ENCODE measurements at regions not wholly inside any gene's neighbourhood (a gene's known extent, or its start where the extent isn't known, plus 50 kb on each side); places are given as distances from the start of the nearest gene placed in this dataset.
A peak's percentile ranks its signal among the peaks of the same experiment; 100 is the strongest.

- H3K9ac ChIP-seq (ENCODE audit: low read length), result no peak overlapping the region
- peak; percentile 61 for DNase-seq
- no peak overlapping the region for H4K5ac ChIP-seq (ENCODE audit: low read length)
- H3K4ac ChIP-seq (ENCODE audit: low read depth, low read length), result no peak overlapping the region
- no peak overlapping the region for H3K23ac ChIP-seq (ENCODE audit: low read length)
- peak overlapping the region; percentile 89 for H3K18ac ChIP-seq (ENCODE audit: low read length)
- no peaks in the 10 kb centered on the region for H3K27me3 ChIP-seq (ENCODE audit: insufficient read depth, low read length, poor library complexity)
- no peak overlapping the region for H2BK15ac ChIP-seq (replicated peaks; ENCODE audit: low read depth)
- H3K79me1 ChIP-seq (ENCODE audit: low read length), result no peaks in the 10 kb centered on the region
- no peak overlapping the region for H4K8ac ChIP-seq (ENCODE audit: low read depth, low read length)
- H3K56ac ChIP-seq (ENCODE audit: low read length), result peak overlapping the region; percentile 3
- no peak overlapping the region for H2AK5ac ChIP-seq (ENCODE audit: low read length)
- H3K4me1 ChIP-seq (ENCODE audit: control insufficient read depth, low read depth, low read length), result peaks cover 4% of the 10 kb centered on the region
- no peaks in the 10 kb centered on the region for H3K36me3 ChIP-seq (ENCODE audit: control insufficient read depth, insufficient read depth, low read length)
- H2BK120ac ChIP-seq (ENCODE audit: low read depth, low read length), result no peak overlapping the region
- no peaks in the 10 kb centered on the region for H3K79me2 ChIP-seq (ENCODE audit: control insufficient read depth, insufficient read depth, low read length)
- H3K27ac ChIP-seq (ENCODE audit: low read depth, low read length), result peak overlapping the region; percentile 73
- H2BK5ac ChIP-seq (ENCODE audit: low read length), result no peak overlapping the region
- H3K4me3 ChIP-seq (ENCODE audit: low read length), result no peak overlapping the region
- WGBS (ENCODE audit: extremely low coverage, insufficient coverage, low lambda C conversion rate), result no CpG with 5 or more reads among the region's 10 CpGs
- no peak overlapping the region for H3K4me2 ChIP-seq (ENCODE audit: low read length)
Observed at GRCh38 chr19:28393574-28394336, 819.2 kb downstream of the UQCRFS1 start.

DNA sequence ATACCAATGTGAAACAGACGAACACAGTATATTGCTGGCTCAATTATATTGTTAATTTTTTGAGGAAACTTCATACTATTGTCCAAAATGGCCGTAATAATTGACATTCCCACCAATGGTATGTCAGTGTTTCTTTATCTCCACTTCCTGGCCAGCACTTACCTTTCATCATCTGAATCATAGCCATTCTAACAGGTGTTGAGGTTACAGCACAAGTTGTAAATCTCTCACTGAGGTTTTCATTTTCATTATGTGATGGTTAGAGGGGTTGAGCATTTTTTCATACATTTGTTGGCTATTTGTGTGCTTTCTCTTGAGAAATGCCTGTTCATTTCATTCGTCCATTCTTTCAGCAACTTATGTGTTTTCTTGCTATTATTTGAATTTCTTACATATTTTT lies 824.0 kb downstream of the UQCRFS1 start:
- H3K56ac ChIP-seq (ENCODE audit: low read length), result no peak overlapping the region
- no peak for DNase-seq
- no CpG with 5 or more reads among the region's 3 CpGs for WGBS (ENCODE audit: extremely low coverage, insufficient coverage, low lambda C conversion rate)

GRCh38 chr19:28387507-28387906 lies 825.4 kb downstream of the UQCRFS1 start:
- WGBS (ENCODE audit: extremely low coverage, insufficient coverage, low lambda C conversion rate), result no CpG with 5 or more reads among the region's 4 CpGs
- Histone ChIP-seq H3K4me2 (ENCODE audit: low read length) (no peak overlapping the region), H3K23ac (ENCODE audit: low read length) (no peak overlapping the region)

More for the DNA sequence above, 824.0 kb downstream of the UQCRFS1 start:
- H3K4me3 ChIP-seq (ENCODE audit: low read length), result no peak overlapping the region
- H2BK15ac ChIP-seq (replicated peaks; ENCODE audit: low read depth), result no peak overlapping the region
- no peaks in the 10 kb centered on the region for H3K79me1 ChIP-seq (ENCODE audit: low read length)
- H2BK120ac ChIP-seq (ENCODE audit: low read depth, low read length), result no peak overlapping the region
- H3K27ac ChIP-seq (ENCODE audit: low read depth, low read length), result no peak overlapping the region
- no peak overlapping the region for H4K5ac ChIP-seq (ENCODE audit: low read length)
- H3K27me3 ChIP-seq (ENCODE audit: insufficient read depth, low read length, poor library complexity), result no peaks in the 10 kb centered on the region
- no peak overlapping the region for H3K4me2 ChIP-seq (ENCODE audit: low read length)
- H2AK5ac ChIP-seq (ENCODE audit: low read length), result no peak overlapping the region
- H3K18ac ChIP-seq (ENCODE audit: low read length), result no peak overlapping the region
- no peak overlapping the region for H3K4ac ChIP-seq (ENCODE audit: low read depth, low read length)
- H3K23ac ChIP-seq (ENCODE audit: low read length), result no peak overlapping the region
- H3K4me1 ChIP-seq (ENCODE audit: control insufficient read depth, low read depth, low read length), result peaks cover 2% of the 10 kb centered on the region
- no peak overlapping the region for H4K8ac ChIP-seq (ENCODE audit: low read depth, low read length)
- no peaks in the 10 kb centered on the region for H3K79me2 ChIP-seq (ENCODE audit: control insufficient read depth, insufficient read depth, low read length)
- H3K36me3 ChIP-seq (ENCODE audit: control insufficient read depth, insufficient read depth, low read length), result no peaks in the 10 kb centered on the region
- H3K9ac ChIP-seq (ENCODE audit: low read length), result no peak overlapping the region
- no peak overlapping the region for H2BK5ac ChIP-seq (ENCODE audit: low read length)

DNA sequence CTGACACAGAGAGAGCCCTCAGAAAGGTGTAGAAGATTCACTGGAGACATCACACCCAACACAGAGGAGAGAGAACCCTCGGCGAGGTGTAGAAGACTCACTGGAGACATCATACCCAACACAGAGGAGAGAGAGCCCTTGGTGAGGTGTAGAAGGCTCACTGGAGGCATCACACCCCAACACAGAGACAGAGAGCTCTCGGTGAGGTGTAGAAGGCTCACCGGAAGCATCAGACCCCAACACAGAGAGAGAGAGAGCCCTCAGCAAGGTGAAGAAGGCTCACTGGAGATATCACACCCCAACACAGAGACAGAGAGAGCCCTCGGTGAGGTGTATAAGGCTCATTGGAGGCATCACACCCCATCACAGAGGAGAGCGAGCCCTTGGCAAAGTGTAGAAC lies 826.5 kb downstream of the UQCRFS1 start:
- H3K4me1 ChIP-seq (ENCODE audit: control insufficient read depth, low read depth, low read length), result no peaks in the 10 kb centered on the region
- H3K79me1 ChIP-seq (ENCODE audit: low read length), result no peaks in the 10 kb centered on the region
- no peaks in the 10 kb centered on the region for H3K36me3 ChIP-seq (ENCODE audit: control insufficient read depth, insufficient read depth, low read length)
- H3K27ac ChIP-seq (ENCODE audit: low read depth, low read length), result no peak overlapping the region
- no peak overlapping the region for H3K4me2 ChIP-seq (ENCODE audit: low read length)
- no peak overlapping the region for H2AK5ac ChIP-seq (ENCODE audit: low read length)
- no peak overlapping the region for H3K4ac ChIP-seq (ENCODE audit: low read depth, low read length)
- H4K5ac ChIP-seq (ENCODE audit: low read length), result no peak overlapping the region
- H3K18ac ChIP-seq (ENCODE audit: low read length), result no peak overlapping the region
- H3K4me3 ChIP-seq (ENCODE audit: low read length), result no peak overlapping the region
- H4K8ac ChIP-seq (ENCODE audit: low read depth, low read length), result no peak overlapping the region
- H3K23ac ChIP-seq (ENCODE audit: low read length), result no peak overlapping the region
- no peak overlapping the region for H2BK5ac ChIP-seq (ENCODE audit: low read length)
- no peak overlapping the region for H3K56ac ChIP-seq (ENCODE audit: low read length)
- H3K79me2 ChIP-seq (ENCODE audit: control insufficient read depth, insufficient read depth, low read length), result no peaks in the 10 kb centered on the region
- H2BK120ac ChIP-seq (ENCODE audit: low read depth, low read length), result no peak overlapping the region
- H3K27me3 ChIP-seq (ENCODE audit: insufficient read depth, low read length, poor library complexity), result no peaks in the 10 kb centered on the region
- H2BK15ac ChIP-seq (replicated peaks; ENCODE audit: low read depth), result no peak overlapping the region
- WGBS (ENCODE audit: extremely low coverage, insufficient coverage, low lambda C conversion rate), result no CpG with 5 or more reads among the region's 6 CpGs
- no peak overlapping the region for H3K9ac ChIP-seq (ENCODE audit: low read length)
- no peak for DNase-seq

More at GRCh38 chr19:28387507-28387906, 825.4 kb downstream of the UQCRFS1 start:
- H4K5ac ChIP-seq (ENCODE audit: low read length), result no peak overlapping the region
- no peak overlapping the region for H2BK5ac ChIP-seq (ENCODE audit: low read length)
- H3K27ac ChIP-seq (ENCODE audit: low read depth, low read length), result no peak overlapping the region
- H3K4me3 ChIP-seq (ENCODE audit: low read length), result no peak overlapping the region
- no peaks in the 10 kb centered on the region for H3K36me3 ChIP-seq (ENCODE audit: control insufficient read depth, insufficient read depth, low read length)
- H3K79me2 ChIP-seq (ENCODE audit: control insufficient read depth, insufficient read depth, low read length), result no peaks in the 10 kb centered on the region
- no peak for DNase-seq
- no peak overlapping the region for H2BK15ac ChIP-seq (replicated peaks; ENCODE audit: low read depth)
- H3K56ac ChIP-seq (ENCODE audit: low read length), result no peak overlapping the region
- no peak overlapping the region for H4K8ac ChIP-seq (ENCODE audit: low read depth, low read length)
- no peak overlapping the region for H3K9ac ChIP-seq (ENCODE audit: low read length)
- no peak overlapping the region for H2AK5ac ChIP-seq (ENCODE audit: low read length)
- H3K27me3 ChIP-seq (ENCODE audit: insufficient read depth, low read length, poor library complexity), result no peaks in the 10 kb centered on the region
- no peaks in the 10 kb centered on the region for H3K79me1 ChIP-seq (ENCODE audit: low read length)
- H3K18ac ChIP-seq (ENCODE audit: low read length), result no peak overlapping the region
- no peak overlapping the region for H2BK120ac ChIP-seq (ENCODE audit: low read depth, low read length)
- no peaks in the 10 kb centered on the region for H3K4me1 ChIP-seq (ENCODE audit: control insufficient read depth, low read depth, low read length)
- no peak overlapping the region for H3K4ac ChIP-seq (ENCODE audit: low read depth, low read length)

- Histone ChIP-seq H3K36me3 (ENCODE audit: control insufficient read depth, insufficient read depth, low read length) (no peaks in the 10 kb centered on the region), H3K18ac (ENCODE audit: low read length) (no peak overlapping the region), H4K5ac (ENCODE audit: low read length) (no peak overlapping the region), H3K56ac (ENCODE audit: low read length) (no peak overlapping the region), H3K4ac (ENCODE audit: low read depth, low read length) (no peak overlapping the region), H2BK5ac (ENCODE audit: low read length) (no peak overlapping the region), H3K9ac (ENCODE audit: low read length) (no peak overlapping the region), H3K79me1 (ENCODE audit: low read length) (no peaks in the 10 kb centered on the region), H4K8ac (ENCODE audit: low read depth, low read length) (no peak overlapping the region), H3K4me3 (ENCODE audit: low read length) (no peak overlapping the region), H3K79me2 (ENCODE audit: control insufficient read depth, insufficient read depth, low read length) (no peaks in the 10 kb centered on the region), H3K27me3 (ENCODE audit: insufficient read depth, low read length, poor library complexity) (no peaks in the 10 kb centered on the region), H2BK120ac (ENCODE audit: low read depth, low read length) (no peak overlapping the region), H2AK5ac (ENCODE audit: low read length) (no peak overlapping the region), H2BK15ac (replicated peaks; ENCODE audit: low read depth) (no peak overlapping the region), H3K4me2 (ENCODE audit: low read length) (no peak overlapping the region), H3K23ac (ENCODE audit: low read length) (no peak overlapping the region), H3K27ac (ENCODE audit: low read depth, low read length) (no peak overlapping the region), H3K4me1 (ENCODE audit: control insufficient read depth, low read depth, low read length) (no peaks in the 10 kb centered on the region)
- whole genome bisulfite sequencing (ENCODE audit: extremely low coverage, insufficient coverage, low lambda C conversion rate), result no CpG with 5 or more reads among the region's 3 CpGs
- no peak for DNase-seq
Observed at GRCh38 chr19:28386066-28386465, 826.9 kb downstream of the UQCRFS1 start.

GRCh38 chr19:28377077-28377476 lies 835.9 kb downstream of the UQCRFS1 start:
- no CpG with 5 or more reads among the region's 9 CpGs for WGBS (ENCODE audit: extremely low coverage, insufficient coverage, low lambda C conversion rate)
- no peak overlapping the region for H3K18ac ChIP-seq (ENCODE audit: low read length)
- H4K5ac ChIP-seq (ENCODE audit: low read length), result no peak overlapping the region
- no peak overlapping the region for H2BK120ac ChIP-seq (ENCODE audit: low read depth, low read length)
- no peaks in the 10 kb centered on the region for H3K79me2 ChIP-seq (ENCODE audit: control insufficient read depth, insufficient read depth, low read length)
- H3K4me2 ChIP-seq (ENCODE audit: low read length), result no peak overlapping the region
- no peak overlapping the region for H3K23ac ChIP-seq (ENCODE audit: low read length)
- H3K27me3 ChIP-seq (ENCODE audit: insufficient read depth, low read length, poor library complexity), result no peaks in the 10 kb centered on the region
- no peaks in the 10 kb centered on the region for H3K36me3 ChIP-seq (ENCODE audit: control insufficient read depth, insufficient read depth, low read length)
- H4K8ac ChIP-seq (ENCODE audit: low read depth, low read length), result no peak overlapping the region
- no peak overlapping the region for H3K4ac ChIP-seq (ENCODE audit: low read depth, low read length)
- H3K4me1 ChIP-seq (ENCODE audit: control insufficient read depth, low read depth, low read length), result no peaks in the 10 kb centered on the region
- H2BK5ac ChIP-seq (ENCODE audit: low read length), result no peak overlapping the region
- no peak overlapping the region for H3K27ac ChIP-seq (ENCODE audit: low read depth, low read length)
- H3K4me3 ChIP-seq (ENCODE audit: low read length), result no peak overlapping the region
- no peaks in the 10 kb centered on the region for H3K79me1 ChIP-seq (ENCODE audit: low read length)
- no peak for DNase-seq
- H3K9ac ChIP-seq (ENCODE audit: low read length), result no peak overlapping the region
- no peak overlapping the region for H2BK15ac ChIP-seq (replicated peaks; ENCODE audit: low read depth)
- no peak overlapping the region for H3K56ac ChIP-seq (ENCODE audit: low read length)
- no peak overlapping the region for H2AK5ac ChIP-seq (ENCODE audit: low read length)

All from mesendoderm (in vitro differentiated cells).